ENCODE measurements at regions not wholly inside any gene's neighbourhood (a gene's known extent, or its start where the extent isn't known, plus 50 kb on each side); places are given as distances from the start of the nearest gene placed in this dataset.
"Not testable (repeated sequence)": the region's sequence is repeated elsewhere in the genome, so short reads cannot be mapped to it uniquely, and the experiment has no call there.

GRCh38 chr21:38081708-38082107, 165.5 kb upstream of the KCNJ6 start:
- TF ChIP-seq CTCF (IDR thresholded peaks at IDR 0.05; ENCODE audit: extremely low read depth, missing control alignments): no peak
- DNase-seq (ENCODE audit: low spot score): no peak

GRCh38 chr21:38082936-38083485, 166.8 kb upstream of the KCNJ6 start:
- no peak for TF ChIP-seq CTCF (IDR thresholded peaks at IDR 0.05; ENCODE audit: extremely low read depth, missing control alignments)
- DNase-seq (ENCODE audit: low spot score): no peak

DNA sequence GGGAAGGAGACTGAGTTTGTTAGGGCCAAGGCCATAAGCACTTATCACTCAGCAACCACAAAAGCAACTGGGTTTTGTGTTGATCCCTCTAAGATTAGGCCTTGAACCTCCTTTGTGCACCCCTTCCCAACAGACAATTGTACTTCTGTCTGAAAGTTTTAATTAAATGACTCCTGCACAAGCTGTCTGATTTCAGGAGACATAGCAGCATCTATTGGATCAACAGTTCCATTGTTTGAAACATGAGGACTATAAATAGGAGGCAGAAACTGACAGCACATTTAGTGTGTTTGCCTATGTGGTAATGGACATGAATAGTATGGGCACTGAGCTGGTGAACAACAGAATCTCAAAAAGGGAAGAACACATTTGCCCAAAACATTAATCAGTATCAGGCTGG, 167.3 kb upstream of the KCNJ6 start:
- DNase-seq (ENCODE audit: low spot score): no peak
- no peak for TF ChIP-seq CTCF (IDR thresholded peaks at IDR 0.05; ENCODE audit: extremely low read depth, missing control alignments)

DNA sequence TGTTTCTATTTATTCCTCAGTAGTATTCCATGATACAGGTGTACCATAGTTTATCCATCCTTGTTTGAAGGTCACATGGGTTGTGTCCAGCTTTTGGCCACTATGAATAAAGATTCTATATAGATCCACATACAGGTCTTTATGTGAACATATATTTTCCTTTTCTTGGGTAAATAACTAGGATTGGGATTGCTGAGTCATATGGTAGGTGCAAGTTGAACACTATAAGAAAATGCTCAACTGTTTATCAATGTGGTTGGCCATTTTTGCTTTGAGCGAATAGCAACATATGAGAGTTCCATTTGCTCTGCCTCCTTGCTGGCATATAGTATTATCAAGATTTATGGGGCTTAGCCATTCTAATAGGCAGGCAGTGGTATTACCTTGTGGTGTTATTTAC, 170.2 kb upstream of the KCNJ15 start:
- no peak for DNase-seq (ENCODE audit: low spot score)
- TF ChIP-seq CTCF (IDR thresholded peaks at IDR 0.05; ENCODE audit: extremely low read depth, missing control alignments): no peak

- no peak for TF ChIP-seq CTCF (IDR thresholded peaks at IDR 0.05; ENCODE audit: extremely low read depth, missing control alignments)
- no peak for DNase-seq (ENCODE audit: low spot score)
Observed at GRCh38 chr21:38088916-38089762, 167.7 kb upstream of the KCNJ15 start.

GRCh38 chr21:38089763-38090046, 167.1 kb upstream of the KCNJ15 start:
- no peak for DNase-seq (ENCODE audit: low spot score)
- TF ChIP-seq CTCF (IDR thresholded peaks at IDR 0.05; ENCODE audit: extremely low read depth, missing control alignments): no peak

DNA sequence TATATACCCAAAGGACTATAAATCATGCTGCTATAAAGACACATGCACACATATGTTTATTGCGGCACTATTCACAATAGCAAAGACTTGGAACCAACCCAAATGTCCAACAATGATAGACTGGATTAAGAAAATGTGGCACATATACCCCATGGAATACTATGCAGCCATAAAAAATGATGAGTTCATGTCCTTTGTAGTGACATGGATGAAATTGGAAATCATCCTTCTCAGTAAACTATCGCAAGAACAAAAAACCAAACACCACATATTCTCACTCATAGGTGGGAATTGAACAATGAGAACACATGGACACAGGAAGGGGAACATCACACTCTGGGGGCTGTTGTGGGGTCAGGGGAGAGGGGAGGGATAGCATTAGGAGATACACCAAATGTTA, 165.7 kb upstream of the KCNJ15 start:
- DNase-seq (ENCODE audit: low spot score): not testable (repeated sequence)

GRCh38 chr21:38092051-38092450, 164.7 kb upstream of the KCNJ15 start:
- TF ChIP-seq CTCF (IDR thresholded peaks at IDR 0.05; ENCODE audit: extremely low read depth, missing control alignments): no peak
- no peak for DNase-seq (ENCODE audit: low spot score)

Data from GM20000 (cell line).